Activated naive CD4-positive, alpha-beta T cell treated with anti-CD3 and anti-CD28 coated beads, Interleukin-2, amount 50 U/mL, for 72 hours (primary cell): ENCODE measurements at regions not wholly inside any gene's neighbourhood (a gene's known extent, or its start where the extent isn't known, plus 50 kb on each side); places are given as distances from the start of the nearest gene placed in this dataset.
"Not testable (repeated sequence)": the region's sequence is repeated elsewhere in the genome, so short reads cannot be mapped to it uniquely, and the experiment has no call there.

Source experiments
- ATAC-seq, 2 donors: fragments of 150-1000 bp; cut with Tn5 transposase; 2 replicates each; pipeline ENCODE4 v1.10.0; 2021; ENCODE audit warnings: mild to moderate bottlenecking in 2 of 2, moderate library complexity in 2 of 2
- DNase-seq, 2 donors: peaks; one replicate each; pipeline ENCODE4 v3.0.0; 2021 to 2022; ENCODE audit warnings: low spot score in 2 of 2
- H3K27ac Mint-ChIP-seq, 2 donors: one replicate each; pipeline ENCODE4 v1.8.0; 2022; ENCODE audit warnings: mild to moderate bottlenecking in 2 of 2, mixed read lengths in 2 of 2
- H3K36me3 Mint-ChIP-seq, 2 donors: one replicate each; pipeline ENCODE4 v1.8.0; 2022; ENCODE audit warnings: mixed read lengths in 2 of 2
- H3K9me3 Mint-ChIP-seq, 2 donors: one replicate each; pipeline ENCODE4 v1.8.0; 2022; ENCODE audit warnings: mixed read lengths in 2 of 2

- no peak for ATAC-seq
- H3K36me3 Mint-ChIP-seq = no peaks in the 10 kb centered on the region
- peaks cover 4 to 9% of the 10 kb centered on the region in 2 donors for H3K9me3 Mint-ChIP-seq
- DNase-seq = no peak
- no peak overlapping the region for H3K27ac Mint-ChIP-seq
Observed at GRCh38 chr1:101420406-101420805, 183.6 kb downstream of the S1PR1 start.

DNA sequence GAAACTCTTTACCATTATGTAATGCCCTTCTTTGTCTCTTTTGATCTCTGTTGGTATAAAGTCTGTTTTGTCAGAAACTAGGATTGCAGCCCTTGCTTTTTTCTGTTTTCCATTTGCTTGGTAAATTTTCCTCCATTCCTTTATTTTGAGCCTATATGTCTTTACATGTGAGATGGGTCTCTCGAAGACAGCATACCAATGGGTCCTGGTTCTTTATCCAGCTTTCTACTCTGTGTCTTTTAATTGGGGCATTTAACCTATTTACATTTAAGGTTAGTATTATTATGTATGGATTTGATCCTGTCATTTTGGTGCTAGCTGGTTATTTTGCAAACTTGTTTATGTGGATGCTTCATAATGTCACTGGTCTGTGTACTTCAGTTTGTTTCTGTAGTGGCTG is 191.3 kb downstream of the S1PR1 start:
- ATAC-seq, H3K27ac Mint-ChIP-seq, H3K36me3 Mint-ChIP-seq, DNase-seq: not testable (repeated sequence)
- H3K9me3 Mint-ChIP-seq = peaks cover 14% of the 10 kb centered on the region in 2 donors

GRCh38 chr1:101428562-101428961 is 191.7 kb downstream of the S1PR1 start:
- H3K9me3 Mint-ChIP-seq = peaks cover 10 to 11% of the 10 kb centered on the region in 2 donors
- ATAC-seq = no peak

GRCh38 chr1:101431956-101432510 is 195.2 kb downstream of the S1PR1 start:
- H3K36me3 Mint-ChIP-seq = peaks cover 0 to 8% of the 10 kb centered on the region in 2 donors
- peaks cover 6 to 10% of the 10 kb centered on the region in 2 donors for H3K9me3 Mint-ChIP-seq
- no peak overlapping the region for H3K27ac Mint-ChIP-seq
- DNase-seq (no peak), ATAC-seq (peak in 1 of 2 donors; percentile 11)

More at GRCh38 chr1:101428562-101428961, 191.7 kb downstream of the S1PR1 start:
- Mint-ChIP-seq H3K27ac (no peak overlapping the region), H3K36me3 (peaks cover 0 to 8% of the 10 kb centered on the region in 2 donors)
- DNase-seq = no peak

- H3K36me3 Mint-ChIP-seq = no peaks in the 10 kb centered on the region
- H3K9me3 Mint-ChIP-seq = no peaks in the 10 kb centered on the region
- H3K27ac Mint-ChIP-seq = no peak overlapping the region
- no peak for ATAC-seq
- DNase-seq = no peak
Observed at GRCh38 chr1:101435831-101436511, 199.2 kb downstream of the S1PR1 start.

DNA sequence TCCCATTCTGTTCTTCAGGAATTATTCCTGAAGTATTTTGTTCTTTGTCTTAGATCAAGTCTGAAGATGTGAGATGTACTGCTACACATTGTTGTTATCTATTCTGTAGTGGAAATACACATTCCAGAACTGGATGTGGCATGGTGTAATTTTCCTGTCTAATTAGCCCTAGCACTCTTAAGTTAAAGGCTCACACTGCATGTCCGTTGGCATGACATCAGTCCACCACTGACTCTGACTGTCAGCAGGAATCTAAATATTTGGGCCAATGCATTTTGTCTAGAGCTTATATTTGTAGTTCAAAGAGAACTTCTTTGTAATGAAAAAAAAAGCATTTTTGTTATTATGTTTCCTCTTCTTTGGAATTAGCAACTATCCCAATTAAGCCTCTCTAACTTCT is 201.0 kb downstream of the S1PR1 start:
- H3K36me3 Mint-ChIP-seq = no peaks in the 10 kb centered on the region
- H3K27ac Mint-ChIP-seq = no peak overlapping the region
- DNase-seq = no peak
- no peaks in the 10 kb centered on the region for H3K9me3 Mint-ChIP-seq
- no peak for ATAC-seq

DNA sequence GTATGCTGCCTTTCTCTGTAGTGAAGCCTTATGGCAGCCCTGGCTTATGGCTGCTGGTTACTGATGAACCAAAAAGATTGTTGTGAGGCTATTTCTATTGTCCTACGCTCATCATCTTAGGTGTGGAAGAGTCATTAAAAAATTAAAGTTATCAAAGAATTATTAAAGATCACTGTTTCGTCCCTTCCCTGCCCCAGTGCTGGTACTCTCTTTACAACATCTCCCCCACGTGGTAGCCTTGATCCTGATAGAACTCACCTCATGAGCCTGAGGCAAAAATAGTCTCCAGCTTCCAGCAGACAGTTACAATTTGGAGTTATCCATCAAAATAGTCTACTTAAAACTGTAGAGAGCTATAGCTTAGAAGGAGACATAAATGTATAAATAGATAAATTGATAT is 201.5 kb downstream of the S1PR1 start:
- no peak for DNase-seq
- Mint-ChIP-seq H3K9me3 (no peaks in the 10 kb centered on the region), H3K27ac (no peak overlapping the region), H3K36me3 (no peaks in the 10 kb centered on the region)
- ATAC-seq = no peak

DNA sequence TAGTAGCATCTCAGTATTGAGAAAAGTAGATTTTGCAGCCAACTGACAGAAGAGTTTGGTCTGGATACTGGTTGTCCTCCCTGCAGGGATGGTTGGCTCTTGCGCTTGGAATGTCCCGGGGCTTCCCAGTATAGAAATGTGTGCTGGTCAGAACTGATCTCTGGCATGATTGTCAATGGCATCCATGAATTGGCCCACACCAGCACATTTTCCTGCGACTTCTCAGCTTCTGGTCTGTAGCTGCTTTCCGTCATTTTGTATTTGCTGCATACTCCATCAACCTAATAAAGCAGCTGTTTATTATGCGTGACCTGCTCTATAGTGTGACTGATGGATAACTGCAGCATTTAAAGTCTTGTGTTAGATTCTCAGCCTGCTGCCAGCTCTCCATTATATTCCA is 203.7 kb downstream of the S1PR1 start:
- no peak overlapping the region for H3K27ac Mint-ChIP-seq
- H3K36me3 Mint-ChIP-seq = no peaks in the 10 kb centered on the region
- ATAC-seq = no peak
- no peaks in the 10 kb centered on the region for H3K9me3 Mint-ChIP-seq
- DNase-seq = no peak

- H3K9me3 Mint-ChIP-seq = no peaks in the 10 kb centered on the region
- ATAC-seq = no peak
- no peaks in the 10 kb centered on the region for H3K36me3 Mint-ChIP-seq
- no peak overlapping the region for H3K27ac Mint-ChIP-seq
- DNase-seq = no peak
Observed at GRCh38 chr1:101444381-101444780, 207.6 kb downstream of the S1PR1 start.

DNA sequence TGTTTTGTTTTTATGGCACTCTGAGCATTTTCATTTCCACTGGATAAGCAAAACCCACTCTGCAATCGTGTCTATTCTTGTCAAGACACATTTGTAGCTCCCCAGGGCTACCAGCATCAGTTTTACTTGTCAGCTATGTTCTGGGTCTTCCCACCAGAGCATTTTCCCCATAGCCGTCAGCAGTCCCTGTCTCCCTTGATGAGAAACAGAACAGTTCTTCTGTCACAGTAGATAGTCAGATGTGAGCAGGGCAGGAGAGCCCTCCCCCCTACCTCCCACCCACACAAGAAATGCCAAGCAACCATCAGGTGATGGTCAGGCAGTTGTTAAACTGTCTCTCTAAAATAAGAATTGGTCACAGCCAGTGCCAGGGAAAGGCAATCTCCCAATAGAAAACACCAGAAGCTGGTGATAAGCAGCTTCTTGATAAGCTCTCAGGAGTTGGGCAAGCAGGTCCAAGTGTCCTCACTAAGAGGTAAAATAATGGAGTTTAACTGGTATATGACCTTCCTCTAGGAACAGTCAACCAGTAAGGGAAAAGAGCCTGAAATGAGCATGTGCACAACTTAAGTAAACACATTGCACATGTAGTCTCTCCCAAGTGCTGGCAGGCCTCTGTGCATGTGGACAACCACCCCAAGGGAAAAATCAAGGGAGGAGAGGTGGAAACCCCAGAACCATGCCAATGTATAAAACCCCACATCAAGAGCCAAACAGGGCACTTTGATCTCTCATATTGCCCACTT is 208.2 kb downstream of the S1PR1 start:
- ATAC-seq (no peak), DNase-seq (no peak)
- H3K9me3 Mint-ChIP-seq = no peaks in the 10 kb centered on the region
- no peak overlapping the region for H3K27ac Mint-ChIP-seq
- no peaks in the 10 kb centered on the region for H3K36me3 Mint-ChIP-seq

DNA sequence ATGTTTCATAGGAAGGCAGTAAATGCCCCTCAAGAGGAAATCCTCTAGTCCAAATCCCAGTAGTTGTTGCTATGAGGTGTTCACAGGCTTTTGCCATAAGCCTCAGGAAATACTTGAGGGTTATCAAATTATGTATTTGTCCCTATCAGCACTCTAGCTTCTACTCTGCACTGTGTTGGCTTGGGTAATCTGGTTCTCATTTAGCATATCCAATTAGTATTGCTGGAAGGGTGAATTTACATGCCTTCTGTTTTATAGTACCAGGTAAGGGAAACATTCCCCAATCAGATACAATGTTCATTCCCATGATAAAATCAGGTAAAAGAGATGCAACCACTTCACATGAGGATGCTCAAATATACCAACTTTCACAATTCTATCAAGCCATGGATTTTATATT is 211.2 kb downstream of the S1PR1 start:
- no peaks in the 10 kb centered on the region for H3K9me3 Mint-ChIP-seq
- ATAC-seq = no peak

GRCh38 chr1:101450691-101451090 is 213.9 kb downstream of the S1PR1 start:
- not testable (repeated sequence) for DNase-seq, ATAC-seq, H3K9me3 Mint-ChIP-seq, H3K36me3 Mint-ChIP-seq, H3K27ac Mint-ChIP-seq

More for the DNA sequence above, 211.2 kb downstream of the S1PR1 start:
- no peak for DNase-seq
- no peak overlapping the region for H3K27ac Mint-ChIP-seq
- H3K36me3 Mint-ChIP-seq = no peaks in the 10 kb centered on the region

DNA sequence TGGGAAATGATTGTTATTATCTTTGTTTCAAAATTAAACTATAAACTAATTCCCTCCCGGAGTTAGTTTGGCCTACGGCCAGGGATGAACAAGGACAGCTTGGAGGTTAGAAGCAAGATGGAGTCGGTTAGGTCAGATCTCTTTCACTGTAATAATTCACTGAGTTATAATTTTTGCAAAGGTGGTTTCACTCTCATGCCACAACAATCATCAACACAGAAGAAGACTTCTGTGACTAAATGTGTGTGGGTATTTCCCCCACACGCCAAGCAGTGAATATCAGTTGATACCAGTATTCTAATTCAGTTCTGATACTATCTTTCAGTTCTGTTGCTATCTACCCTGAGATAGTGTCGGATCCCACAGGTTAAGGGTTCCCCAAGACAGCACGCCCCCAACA is 215.1 kb downstream of the S1PR1 start:
- DNase-seq = peak in 1 of 2 donors; percentile 16
- H3K36me3 Mint-ChIP-seq = no peaks in the 10 kb centered on the region
- ATAC-seq = peak; percentile 89 to 92
- peak overlapping the region in 1 of 2 donors; percentile 16 for H3K27ac Mint-ChIP-seq
- H3K9me3 Mint-ChIP-seq = no peaks in the 10 kb centered on the region

DNA sequence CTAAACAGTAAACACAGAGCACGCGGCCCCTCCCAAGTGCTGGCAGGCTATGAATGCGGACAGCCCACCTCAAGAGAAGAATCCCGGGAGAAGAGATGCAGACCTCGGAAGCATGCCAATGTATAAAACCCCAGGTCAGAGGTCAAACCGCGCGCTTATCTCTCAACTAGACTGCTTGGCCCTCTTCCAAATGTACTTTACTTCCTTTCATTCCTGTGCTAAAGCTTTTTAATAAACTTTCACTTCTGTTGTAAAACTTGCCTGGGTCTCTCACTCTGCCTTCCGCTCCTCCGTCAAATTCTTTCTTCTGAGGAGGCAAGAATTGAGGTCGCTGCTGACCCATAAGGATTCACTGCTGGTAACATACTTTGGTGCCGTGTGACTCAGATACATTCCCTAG is 216.0 kb downstream of the S1PR1 start:
- Mint-ChIP-seq H3K9me3 (no peaks in the 10 kb centered on the region), H3K36me3 (no peaks in the 10 kb centered on the region), H3K27ac (no peak overlapping the region)
- DNase-seq = no peak
- no peak for ATAC-seq

DNA sequence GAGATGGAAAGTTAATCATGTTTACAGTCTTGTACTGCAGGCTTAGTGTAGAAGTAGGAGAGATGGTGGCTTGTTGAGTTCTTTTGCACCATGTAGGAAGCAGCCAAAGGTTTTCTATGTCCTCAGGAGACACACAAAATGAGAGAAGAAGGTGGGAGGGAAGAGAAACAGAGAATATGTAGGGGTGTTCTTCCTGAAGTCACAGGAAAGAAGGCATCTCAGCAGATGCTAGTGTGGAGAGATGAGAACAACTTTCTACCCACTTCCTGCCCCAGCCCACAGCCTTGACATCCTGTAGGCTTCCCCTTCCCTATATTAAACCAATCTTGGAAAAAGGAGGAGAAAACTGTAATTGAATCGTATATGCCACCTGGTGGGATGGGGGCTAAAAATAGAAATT is 217.0 kb downstream of the S1PR1 start:
- no peaks in the 10 kb centered on the region for H3K36me3 Mint-ChIP-seq
- no peak for DNase-seq
- no peaks in the 10 kb centered on the region for H3K9me3 Mint-ChIP-seq
- H3K27ac Mint-ChIP-seq = peak overlapping the region in 1 of 2 donors; percentile 12
- ATAC-seq = peak; percentile 25 to 49

- ATAC-seq = no peak
- H3K9me3 Mint-ChIP-seq = no peaks in the 10 kb centered on the region
- no peaks in the 10 kb centered on the region for H3K36me3 Mint-ChIP-seq
- DNase-seq = no peak
- no peak overlapping the region for H3K27ac Mint-ChIP-seq
Observed at GRCh38 chr1:101455166-101455565, 218.3 kb downstream of the S1PR1 start.

DNA sequence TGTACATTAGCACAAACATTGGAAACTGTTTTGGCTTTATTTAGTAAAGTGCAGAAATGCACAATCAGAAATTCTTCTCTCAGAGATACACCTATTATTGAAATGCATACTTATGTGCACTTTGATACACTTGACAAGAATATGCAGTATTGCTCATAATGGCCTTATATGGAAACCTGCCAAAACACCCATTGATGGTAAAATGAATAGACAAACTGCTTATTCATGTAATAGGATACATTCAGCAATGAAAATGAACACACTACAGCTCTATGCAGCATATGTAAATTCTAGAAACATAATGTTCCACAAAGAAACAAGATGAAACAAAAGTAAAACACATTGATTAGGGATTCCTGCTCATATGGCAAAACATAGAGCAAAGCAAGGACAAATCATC is 223.9 kb downstream of the S1PR1 start:
- DNase-seq = no peak

More for the DNA sequence above, 223.9 kb downstream of the S1PR1 start:
- Mint-ChIP-seq H3K9me3 (no peaks in the 10 kb centered on the region), H3K36me3 (no peaks in the 10 kb centered on the region), H3K27ac (no peak overlapping the region)
- no peak for ATAC-seq
